Large intestine (tissue), 3 donors: ENCODE measurements at regions not wholly inside any gene's neighbourhood (a gene's known extent, or its start where the extent isn't known, plus 50 kb on each side); places are given as distances from the start of the nearest gene placed in this dataset.
"Not testable (repeated sequence)": the region's sequence is repeated elsewhere in the genome, so short reads cannot be mapped to it uniquely, and the experiment has no call there.

ENCODE experiments used
- DNase-seq, 2 donors: peaks; one replicate each; pipeline versions ENCODE4 v3.0.0 to v3.0.0-alpha.2; 2013
- H3K27ac ChIP-seq: one replicate; pipeline ENCODE4 v1.5.1; 2013; ENCODE audit warnings: low read length
- H3K27me3 ChIP-seq: 2 replicates; pipeline ENCODE4 v1.6.1; 2013; ENCODE audit warnings: low read length; ENCODE audit not compliant: control insufficient read depth, insufficient read depth
- H3K36me3 ChIP-seq: 2 replicates; pipeline ENCODE4 v1.6.1; 2013; ENCODE audit warnings: low read length; ENCODE audit not compliant: control insufficient read depth, insufficient read depth
- H3K4me1 ChIP-seq: one replicate; pipeline ENCODE4 v1.6.1; 2013; ENCODE audit warnings: low read length; ENCODE audit not compliant: control insufficient read depth, insufficient read depth
- H3K4me3 ChIP-seq: one replicate; pipeline ENCODE4 v1.5.1; 2013; ENCODE audit warnings: low read length
- H3K9me3 ChIP-seq: one replicate; pipeline ENCODE4 v1.6.1; 2013; ENCODE audit warnings: mild to moderate bottlenecking, low read depth, low read length, moderate library complexity; ENCODE audit not compliant: control insufficient read depth
- WGBS: methylation state at CpG from one replicate; pipeline ENCODE4 v1.1.5; 2013; ENCODE audit warnings: low lambda C conversion rate; ENCODE audit not compliant: insufficient coverage; 5-methylcytosine and 5-hydroxymethylcytosine counted together

DNA sequence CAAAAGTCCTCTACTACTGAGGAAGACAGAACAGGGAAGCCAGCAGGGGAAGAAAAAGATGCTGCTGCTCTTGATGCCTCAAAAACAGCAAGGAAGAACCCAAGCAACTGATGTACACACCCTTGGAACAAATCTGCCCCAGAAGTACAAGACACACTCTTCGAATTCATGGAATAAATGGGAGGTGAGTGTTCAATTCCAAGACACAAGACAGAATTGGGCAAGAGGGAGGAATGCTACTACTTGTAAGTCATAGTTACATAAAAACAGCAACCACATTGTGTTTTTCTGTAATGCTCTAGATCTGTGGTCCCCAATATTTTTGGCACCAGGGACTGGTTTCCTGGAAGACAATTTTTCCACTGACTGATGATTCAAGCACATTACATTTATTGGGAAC, 58.0 kb upstream of the H2AZ1 start:
- Histone ChIP-seq H3K36me3 (no peaks in the 10 kb centered on the region), H3K4me3 (no peak overlapping the region), H3K4me1 (no peaks in the 10 kb centered on the region), H3K9me3 (no peaks in the 10 kb centered on the region), H3K27me3 (no peaks in the 10 kb centered on the region), H3K27ac (no peak overlapping the region)
- no CpG with 5 or more reads among the region's 1 CpG for WGBS
- no peak for DNase-seq

DNA sequence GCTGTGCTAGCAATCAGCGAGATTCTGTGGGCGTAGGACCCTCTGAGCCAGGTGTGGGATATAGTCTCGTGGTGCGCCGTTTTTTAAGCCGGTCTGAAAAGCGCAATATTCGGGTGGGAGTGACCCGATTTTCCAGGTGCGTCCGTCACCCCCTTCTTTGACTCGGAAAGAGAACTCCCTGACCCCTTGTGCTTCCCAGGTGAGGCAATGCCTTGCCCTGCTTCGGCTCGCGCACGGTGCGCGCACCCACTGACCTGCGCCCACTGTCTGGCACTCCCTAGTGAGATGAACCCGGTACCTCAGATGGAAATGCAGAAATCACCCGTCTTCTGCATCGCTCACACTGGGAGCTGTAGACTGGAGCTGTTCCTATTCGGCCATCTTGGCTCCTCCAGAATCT, 56.1 kb upstream of the H2AZ1 start:
- WGBS: no CpG with 5 or more reads among the region's 23 CpGs
- not testable (repeated sequence) for H3K4me1 ChIP-seq, H3K36me3 ChIP-seq, DNase-seq, H3K4me3 ChIP-seq, H3K27me3 ChIP-seq, H3K9me3 ChIP-seq, H3K27ac ChIP-seq
